Psoas muscle (tissue), 7 donors: ENCODE measurements at regions not wholly inside any gene's neighbourhood (a gene's known extent, or its start where the extent isn't known, plus 50 kb on each side); places are given as distances from the start of the nearest gene placed in this dataset.

Experiments used
- ATAC-seq, 4 donors: fragments of 200-7000 bp; cut with Tn5 transposase; one replicate each; pipeline ENCODE4 v1.9.1; 2020; ENCODE audit warnings: moderate library complexity in 3 of 4, mild to moderate bottlenecking in 2 of 4
- DNase-seq, 2 donors: peaks; one replicate each; pipeline ENCODE4 v3.0.0-alpha.2; 2020
- H3K27ac ChIP-seq: fragments of 200-600 bp; one replicate; pipeline ENCODE4 v1.8.0; 2022
- H3K27me3 ChIP-seq, 3 donors: fragments of 200-600 bp in 1 of 3; one replicate each; pipeline versions ENCODE4 v1.6.1 to v1.8.0; 2013 to 2022; ENCODE audit warnings: low read length in 2 of 3, mild to moderate bottlenecking in 2 of 3, moderate library complexity in 1 of 3; ENCODE audit not compliant: insufficient read depth in 3 of 3
- H3K36me3 ChIP-seq, 2 donors: fragments of 200-600 bp in 1 of 2; one replicate each; pipeline versions ENCODE4 v1.6.1 to v1.8.0; 2013 to 2022; ENCODE audit warnings: low read depth in 1 of 2, mild to moderate bottlenecking in 1 of 2, moderate library complexity in 1 of 2; ENCODE audit not compliant: insufficient read depth in 1 of 2
- H3K4me1 ChIP-seq: fragments of 200-600 bp; one replicate; pipeline ENCODE4 v1.8.0; 2022
- H3K4me3 ChIP-seq: fragments of 200-600 bp; one replicate; pipeline ENCODE4 v1.8.0; 2022; ENCODE audit warnings: mild to moderate bottlenecking
- H3K9me3 ChIP-seq: fragments of 200-600 bp; one replicate; pipeline ENCODE4 v1.8.0; 2022
- WGBS, 3 donors: extraction: QIAGEN DNeasy Blood & Tissue Kit; methylation state at CpG; one replicate each; pipeline versions ENCODE4 v1.1.6 to v1.1.7; 2013; 5-methylcytosine and 5-hydroxymethylcytosine counted together
- intact Hi-C, 2 donors: fragments of 100-400 bp; cut with DNase I; formaldehyde crosslinking; loops; one replicate each; pipeline versions ENCODE4 v1.11.0 to v1.14.2; 2022
- TF ChIP-seq, protein P1 (sequence below): fragments of 200-600 bp; IDR thresholded peaks from one replicate; pipeline ENCODE4 v1.8.0; 2022; ENCODE audit warnings: antibody characterized with exemption
- donor health status: healthy with polysubstance abuse.
- donor health status: DM: no; HTN: no; CAD: no; lungs with moderate emphysema.
- donor health status: Bipolar disorder and iron deficiency.
- donor health status: healthy.
- donor health status: DM: yes; HTN: yes; CAD: no.
- donor health status: DM: no; HTN: no; CAD: no.
- donor health status: DM: yes; HTN: yes; CAD: no.

DNA sequence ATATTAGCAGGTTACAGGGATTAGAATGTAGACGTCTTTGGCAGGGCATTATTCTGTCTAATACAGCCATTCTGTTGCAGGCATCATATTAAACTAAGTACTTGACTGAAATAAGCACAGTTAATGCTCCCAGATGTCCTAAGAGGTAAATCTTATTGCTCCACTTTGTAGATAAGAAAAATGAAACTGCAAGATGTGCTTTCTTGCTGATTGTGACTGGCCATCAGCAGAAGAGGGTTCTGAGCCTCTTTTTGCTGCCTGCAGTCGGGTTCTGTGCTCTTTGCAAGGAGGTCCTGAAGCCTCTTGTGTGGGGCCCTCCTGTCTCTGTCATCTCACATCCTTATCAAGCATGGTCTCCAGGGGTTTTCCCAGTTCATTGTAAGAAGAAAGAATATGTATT is 167.1 kb downstream of the KCNJ2 start:
- TF ChIP-seq, protein P1, sequence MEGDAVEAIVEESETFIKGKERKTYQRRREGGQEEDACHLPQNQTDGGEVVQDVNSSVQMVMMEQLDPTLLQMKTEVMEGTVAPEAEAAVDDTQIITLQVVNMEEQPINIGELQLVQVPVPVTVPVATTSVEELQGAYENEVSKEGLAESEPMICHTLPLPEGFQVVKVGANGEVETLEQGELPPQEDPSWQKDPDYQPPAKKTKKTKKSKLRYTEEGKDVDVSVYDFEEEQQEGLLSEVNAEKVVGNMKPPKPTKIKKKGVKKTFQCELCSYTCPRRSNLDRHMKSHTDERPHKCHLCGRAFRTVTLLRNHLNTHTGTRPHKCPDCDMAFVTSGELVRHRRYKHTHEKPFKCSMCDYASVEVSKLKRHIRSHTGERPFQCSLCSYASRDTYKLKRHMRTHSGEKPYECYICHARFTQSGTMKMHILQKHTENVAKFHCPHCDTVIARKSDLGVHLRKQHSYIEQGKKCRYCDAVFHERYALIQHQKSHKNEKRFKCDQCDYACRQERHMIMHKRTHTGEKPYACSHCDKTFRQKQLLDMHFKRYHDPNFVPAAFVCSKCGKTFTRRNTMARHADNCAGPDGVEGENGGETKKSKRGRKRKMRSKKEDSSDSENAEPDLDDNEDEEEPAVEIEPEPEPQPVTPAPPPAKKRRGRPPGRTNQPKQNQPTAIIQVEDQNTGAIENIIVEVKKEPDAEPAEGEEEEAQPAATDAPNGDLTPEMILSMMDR, result no peak
- no peak for DNase-seq
- ATAC-seq, result no peak
- H3K4me1 ChIP-seq, result no peaks in the 10 kb centered on the region
- H3K4me3 ChIP-seq, result no peak overlapping the region
- 72 to 82% (median 74%) methylated on average over 2 of the region's 2 CpGs for WGBS, 3 donors
- intact Hi-C loops, result no loop called here
- H3K36me3 ChIP-seq, result no peaks in the 10 kb centered on the region
- no peak overlapping the region for H3K27ac ChIP-seq
- no peaks in the 10 kb centered on the region for H3K27me3 ChIP-seq
- H3K9me3 ChIP-seq, result no peaks in the 10 kb centered on the region

- intact Hi-C loops, result no loop called here
- no peak overlapping the region for H3K27ac ChIP-seq
- no peaks in the 10 kb centered on the region for H3K27me3 ChIP-seq
- no peak overlapping the region for H3K4me3 ChIP-seq
- TF ChIP-seq, protein P1, result no peak
- no peaks in the 10 kb centered on the region for H3K36me3 ChIP-seq
- WGBS, 3 donors, result 75 to 88% (median 83%) methylated on average over 1 of the region's 1 CpG
- no peak for ATAC-seq
- H3K9me3 ChIP-seq, result no peaks in the 10 kb centered on the region
- DNase-seq, result no peak
- no peaks in the 10 kb centered on the region for H3K4me1 ChIP-seq
Measured at GRCh38 chr17:70338946-70339354, 169.6 kb downstream of the KCNJ2 start.

GRCh38 chr17:70343114-70343513 is 173.8 kb downstream of the KCNJ2 start:
- no peak for ATAC-seq

DNA sequence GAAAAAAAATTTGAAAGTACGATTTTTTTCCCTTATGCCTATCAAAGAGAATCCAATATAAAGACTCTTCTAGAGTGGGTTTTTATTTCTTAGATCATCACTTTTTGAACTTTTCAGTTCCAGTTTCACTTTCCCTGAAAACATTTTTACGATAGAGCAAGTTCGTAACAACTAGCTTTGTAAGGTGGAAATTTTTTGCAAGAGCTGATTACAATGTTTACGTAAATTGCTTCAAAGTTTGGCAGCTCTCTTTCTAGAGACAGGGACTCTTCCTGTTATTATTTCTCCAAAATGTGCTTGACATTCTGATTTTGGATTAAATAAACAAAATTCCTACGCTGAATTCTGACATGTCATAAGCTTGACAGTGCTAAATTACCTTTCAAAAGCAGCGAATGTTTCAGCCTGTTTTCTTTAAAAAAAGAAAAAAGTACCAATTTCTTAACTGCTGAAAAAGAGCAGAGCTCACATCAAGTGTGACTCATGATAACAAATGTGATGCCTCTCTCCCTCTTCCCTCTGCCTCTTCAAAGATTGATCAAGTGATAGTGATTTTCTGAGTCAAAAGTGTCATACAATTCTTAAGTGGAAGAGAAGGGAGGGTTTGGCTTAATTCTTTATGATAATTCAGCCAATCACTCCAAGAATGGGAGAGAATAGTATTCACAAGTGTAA is 175.2 kb downstream of the KCNJ2 start:
- 45 to 49% (median 46%) methylated on average over 6 of the region's 6 CpGs for WGBS, 3 donors
- H3K27ac ChIP-seq, result no peak overlapping the region
- ATAC-seq (no peak), DNase-seq (no peak)
- intact Hi-C loops, result no loop called here
- peaks cover 4% of the 10 kb centered on the region for H3K4me1 ChIP-seq
- H3K4me3 ChIP-seq, result peak overlapping the region; percentile 44
- TF ChIP-seq, protein P1, result no peak
- H3K27me3 ChIP-seq, result no peaks in the 10 kb centered on the region
- no peaks in the 10 kb centered on the region for H3K9me3 ChIP-seq
- no peaks in the 10 kb centered on the region for H3K36me3 ChIP-seq

More at GRCh38 chr17:70343114-70343513, 173.8 kb downstream of the KCNJ2 start:
- no peaks in the 10 kb centered on the region for H3K36me3 ChIP-seq
- H3K4me3 ChIP-seq, result no peak overlapping the region
- no peaks in the 10 kb centered on the region for H3K9me3 ChIP-seq
- H3K27me3 ChIP-seq, result no peaks in the 10 kb centered on the region
- intact Hi-C loops, result no loop called here
- TF ChIP-seq, protein P1, result no peak
- peaks cover 4% of the 10 kb centered on the region for H3K4me1 ChIP-seq
- WGBS, 3 donors, result 85 to 95% (median 94%) methylated on average over 5 of the region's 5 CpGs
- H3K27ac ChIP-seq, result no peak overlapping the region
- DNase-seq, result no peak

DNA sequence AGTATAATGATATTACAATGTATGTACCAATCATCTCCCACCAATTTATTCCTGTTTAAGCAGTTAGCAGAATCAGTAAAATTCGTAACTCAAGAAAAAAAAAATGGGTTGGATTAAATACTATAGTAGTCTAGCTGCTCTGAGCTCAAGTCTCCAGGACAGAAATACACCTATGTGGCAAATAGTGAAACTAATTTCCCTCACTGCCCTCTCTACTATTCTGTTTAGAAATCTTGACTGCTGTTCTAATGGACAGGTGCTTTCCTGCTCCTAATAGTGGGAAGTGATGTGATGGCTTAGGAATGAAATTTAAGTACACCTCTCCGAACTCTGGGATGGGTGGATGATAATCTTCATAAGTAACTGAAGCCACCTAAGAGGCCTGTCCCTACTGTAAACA is 175.7 kb downstream of the KCNJ2 start:
- WGBS, 3 donors, result 55 to 69% (median 59%) methylated on average over 2 of the region's 2 CpGs
- Histone ChIP-seq H3K9me3 (no peaks in the 10 kb centered on the region), H3K27me3 (no peaks in the 10 kb centered on the region), H3K27ac (no peak overlapping the region), H3K4me3 (no peak overlapping the region), H3K36me3 (no peaks in the 10 kb centered on the region), H3K4me1 (peaks cover 4% of the 10 kb centered on the region)
- DNase-seq (no peak), ATAC-seq (no peak)
- TF ChIP-seq, protein P1, result no peak
- intact Hi-C loops, result no loop called here
